ENCODE measurements at regions not wholly inside any gene's neighbourhood (a gene's known extent, or its start where the extent isn't known, plus 50 kb on each side); places are given as distances from the start of the nearest gene placed in this dataset.

GRCh38 chr21:22516230-22516629, 1518.0 kb downstream of the NCAM2 start:
- no peak for TF ChIP-seq CTCF (IDR thresholded peaks at IDR 0.05; ENCODE audit: control extremely low read depth, extremely low read depth, low read depth, missing control alignments)
- POLR2A ChIA-PET = no interaction called here
- no peak for DNase-seq (ENCODE audit: extremely low spot score)

GRCh38 chr21:22535630-22536029, 1537.4 kb downstream of the NCAM2 start:
- ChIA-PET CTCF (interaction anchor here (1.4 kb wide), 1 partner anchor 10 kb away, joined by 4 read pairs; no protein-coding TSS in a partner anchor), POLR2A (no interaction called here)
- DNase-seq (ENCODE audit: extremely low spot score) = no peak
- TF ChIP-seq CTCF (IDR thresholded peaks at IDR 0.05; ENCODE audit: control extremely low read depth, extremely low read depth, low read depth, missing control alignments) = no peak

More at GRCh38 chr21:22516230-22516629, 1518.0 kb downstream of the NCAM2 start:
- CTCF ChIA-PET = no interaction called here

DNA sequence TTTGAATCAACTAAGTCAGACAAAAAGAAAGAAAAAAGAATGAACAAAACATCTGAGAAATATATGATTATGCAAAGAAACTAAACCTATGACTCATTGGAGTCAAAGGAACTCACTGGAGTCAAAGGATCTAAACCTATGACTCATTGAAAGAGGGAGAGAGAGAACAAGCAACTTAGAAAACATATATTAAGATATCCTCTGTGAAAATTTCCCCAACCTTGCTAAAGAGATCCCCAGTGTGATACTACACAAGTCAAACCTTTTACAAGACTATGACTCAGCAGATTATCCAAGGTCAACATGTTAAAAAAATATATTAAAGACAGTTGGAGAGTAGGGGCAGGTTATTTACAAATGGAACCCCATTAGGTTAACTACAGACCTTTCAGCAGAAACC, 1538.3 kb downstream of the NCAM2 start:
- no peak for TF ChIP-seq CTCF (IDR thresholded peaks at IDR 0.05; ENCODE audit: control extremely low read depth, extremely low read depth, low read depth, missing control alignments)
- DNase-seq (ENCODE audit: extremely low spot score) = no peak
- CTCF ChIA-PET = no interaction called here

GRCh38 chr21:22544747-22545146, 1546.5 kb downstream of the NCAM2 start:
- ChIA-PET POLR2A (no interaction called here), CTCF (no interaction called here)
- TF ChIP-seq CTCF (IDR thresholded peaks at IDR 0.05; ENCODE audit: control extremely low read depth, extremely low read depth, low read depth, missing control alignments) = no peak
- no peak for DNase-seq (ENCODE audit: extremely low spot score)

More for the DNA sequence above, 1538.3 kb downstream of the NCAM2 start:
- POLR2A ChIA-PET = no interaction called here

DNA sequence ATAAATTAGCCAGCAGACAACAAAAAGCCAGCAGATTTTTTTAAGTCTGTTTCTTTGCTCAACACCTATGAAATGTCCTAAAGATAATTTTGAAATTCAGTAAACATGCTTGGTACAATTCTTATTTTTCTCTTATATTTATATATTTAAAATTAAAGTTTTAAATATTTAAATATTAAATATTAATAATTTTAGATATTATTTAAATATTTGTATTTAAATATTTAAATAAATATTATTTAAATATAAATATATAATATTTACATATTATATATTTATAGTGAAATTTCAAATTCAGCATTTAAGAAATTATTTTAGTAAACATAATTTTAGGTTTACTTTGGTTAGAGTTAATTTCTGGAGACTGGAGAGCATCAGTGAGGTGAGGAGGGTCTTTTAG, 1554.2 kb downstream of the NCAM2 start:
- ChIA-PET CTCF (no interaction called here), POLR2A (no interaction called here)
- TF ChIP-seq CTCF (IDR thresholded peaks at IDR 0.05; ENCODE audit: control extremely low read depth, extremely low read depth, low read depth, missing control alignments) = no peak
- no peak for DNase-seq (ENCODE audit: extremely low spot score)

GRCh38 chr21:22554690-22555316, 1556.6 kb downstream of the NCAM2 start:
- POLR2A ChIA-PET = no interaction called here
- no peak for DNase-seq (ENCODE audit: extremely low spot score)

More at GRCh38 chr21:22554690-22555316, 1556.6 kb downstream of the NCAM2 start:
- CTCF ChIA-PET = no interaction called here
- no peak for TF ChIP-seq CTCF (IDR thresholded peaks at IDR 0.05; ENCODE audit: control extremely low read depth, extremely low read depth, low read depth, missing control alignments)
